Uterus (tissue), 2 donors: ENCODE measurements at regions not wholly inside any gene's neighbourhood (a gene's known extent, or its start where the extent isn't known, plus 50 kb on each side); places are given as distances from the start of the nearest gene placed in this dataset.

Experiments
- POLR2A ChIP-seq, 2 donors: fragments of 450-650 bp; IDR thresholded peaks; one replicate each; pipeline ENCODE4 v1.6.1; 2016; ENCODE audit warnings: antibody characterized with exemption in 2 of 2, mild to moderate bottlenecking in 1 of 2, moderate library complexity in 1 of 2
- TF ChIP-seq, protein P1 (sequence below), 4 experiments: fragments of 200-600 bp in 2 of 4; fragments of 450-650 bp in 2 of 4; sonication (generic) in 2 of 4; IDR thresholded peaks; one replicate each; pipeline ENCODE4 v1.5.1; 2016 to 2019; ENCODE audit warnings: antibody characterized with exemption in 4 of 4, mild to moderate bottlenecking in 2 of 4, moderate library complexity in 1 of 4

DNA sequence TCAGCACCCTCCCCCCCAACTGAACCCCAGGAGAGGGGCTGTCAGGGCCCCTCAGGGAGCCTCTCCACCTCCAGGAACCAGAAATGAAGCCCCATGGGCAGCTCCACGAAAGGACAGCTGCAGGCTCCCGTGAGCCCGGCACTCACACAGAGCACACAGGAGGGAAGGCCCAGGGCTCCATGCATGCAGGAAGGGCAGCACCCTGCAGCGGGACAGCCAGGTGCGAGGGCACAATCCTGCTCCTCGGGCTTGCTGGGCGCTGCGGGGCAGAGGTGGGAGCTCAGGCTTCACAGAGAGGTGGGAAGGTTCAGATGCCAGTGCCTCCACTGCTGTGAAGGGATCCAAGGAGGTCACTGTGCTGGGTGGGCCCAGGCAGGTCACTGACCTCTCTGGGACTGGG is 90.0 kb downstream of the HMX1 start:
- TF ChIP-seq, protein P1, sequence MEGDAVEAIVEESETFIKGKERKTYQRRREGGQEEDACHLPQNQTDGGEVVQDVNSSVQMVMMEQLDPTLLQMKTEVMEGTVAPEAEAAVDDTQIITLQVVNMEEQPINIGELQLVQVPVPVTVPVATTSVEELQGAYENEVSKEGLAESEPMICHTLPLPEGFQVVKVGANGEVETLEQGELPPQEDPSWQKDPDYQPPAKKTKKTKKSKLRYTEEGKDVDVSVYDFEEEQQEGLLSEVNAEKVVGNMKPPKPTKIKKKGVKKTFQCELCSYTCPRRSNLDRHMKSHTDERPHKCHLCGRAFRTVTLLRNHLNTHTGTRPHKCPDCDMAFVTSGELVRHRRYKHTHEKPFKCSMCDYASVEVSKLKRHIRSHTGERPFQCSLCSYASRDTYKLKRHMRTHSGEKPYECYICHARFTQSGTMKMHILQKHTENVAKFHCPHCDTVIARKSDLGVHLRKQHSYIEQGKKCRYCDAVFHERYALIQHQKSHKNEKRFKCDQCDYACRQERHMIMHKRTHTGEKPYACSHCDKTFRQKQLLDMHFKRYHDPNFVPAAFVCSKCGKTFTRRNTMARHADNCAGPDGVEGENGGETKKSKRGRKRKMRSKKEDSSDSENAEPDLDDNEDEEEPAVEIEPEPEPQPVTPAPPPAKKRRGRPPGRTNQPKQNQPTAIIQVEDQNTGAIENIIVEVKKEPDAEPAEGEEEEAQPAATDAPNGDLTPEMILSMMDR (IDR thresholded peaks at IDR 0.05), result no peak
- no peak for TF ChIP-seq POLR2A (IDR thresholded peaks at IDR 0.05)
